H1 (cell line): ENCODE measurements at regions not wholly inside any gene's neighbourhood (a gene's known extent, or its start where the extent isn't known, plus 50 kb on each side); places are given as distances from the start of the nearest gene placed in this dataset.

Experiments used
- CTCF ChIA-PET: fragments of 300-600 bp; sonication (Branson Sonifier 250); formaldehyde crosslinking; loops from one replicate; lab custom pipeline; 2021; ENCODE audit not compliant: partially characterized antibody; lab: Charles Lee
- POLR2A ChIA-PET: fragments of 300-600 bp; sonication (Branson Sonifier 250); formaldehyde crosslinking; loops from one replicate; lab custom pipeline; 2021; ENCODE audit warnings: inconsistent platforms; ENCODE audit not compliant: partially characterized antibody; lab: Charles Lee
- DNase-seq, 2 experiments: peaks; one replicate each; pipeline versions ENCODE4 v3.0.0 to v3.0.0-alpha.2; 2010 to 2022; ENCODE audit warnings: low spot score in 2 of 2, low read depth in 1 of 2, mixed read lengths in 1 of 2
- FAIRE-seq: peaks from 2 replicates; lab custom pipeline; 2011; peaks lifted over from hg19 to GRCh38; lab: Jason Lieb, UNC
- H2AFZ ChIP-seq: 2 replicates; pipeline ENCODE4 v1.8.1; 2012; ENCODE audit warnings: low read length, inconsistent platforms
- H2AK5ac ChIP-seq: 2 replicates; pipeline ENCODE4 v1.6.1; 2013; ENCODE audit warnings: low read depth, low read length
- H2BK120ac ChIP-seq: replicated peaks from 2 replicates; pipeline ENCODE3; 2013; ENCODE audit warnings: low read depth, low read length, inconsistent platforms
- H2BK12ac ChIP-seq: 2 replicates; pipeline ENCODE4 v1.6.1; 2013; ENCODE audit warnings: low read depth, low read length
- H2BK15ac ChIP-seq: 2 replicates; pipeline ENCODE4 v1.6.1; 2013; ENCODE audit warnings: low read length
- H2BK20ac ChIP-seq: 2 replicates; pipeline ENCODE4 v1.6.1; 2013; ENCODE audit warnings: low read length
- H2BK5ac ChIP-seq: 2 replicates; pipeline ENCODE4 v1.6.1; 2013; ENCODE audit warnings: low read depth, low read length
- H3K14ac ChIP-seq: 2 replicates; pipeline ENCODE4 v1.6.1; 2013; ENCODE audit warnings: inconsistent platforms; ENCODE audit not compliant: insufficient read length
- H3K18ac ChIP-seq: 2 replicates; pipeline ENCODE4 v1.6.1; 2013; ENCODE audit warnings: low read length; ENCODE audit errors: extremely low read depth
- H3K23ac ChIP-seq: 2 replicates; pipeline ENCODE4 v1.6.1; 2013; ENCODE audit warnings: inconsistent platforms; ENCODE audit not compliant: insufficient read length
- H3K23me2 ChIP-seq: 2 replicates; pipeline ENCODE4 v1.6.1; 2013; ENCODE audit warnings: low read depth, low read length
- H3K27ac ChIP-seq: 2 replicates; pipeline ENCODE4 v1.6.1; 2011; ENCODE audit warnings: low read depth, low read length, inconsistent platforms
- H3K27me3 ChIP-seq, 4 experiments: replicated peaks in 1 of 4; 1 replicate in 1 of 4; 2 replicates in 3 of 4; pipeline versions ENCODE4 v1.6.1 to v1.8.1; 2011 to 2013; ENCODE audit warnings: low read length in 3 of 4, mild to moderate bottlenecking in 3 of 4, inconsistent platforms in 2 of 4, mixed read lengths in 2 of 4, moderate library complexity in 1 of 4; ENCODE audit not compliant: control insufficient read depth in 3 of 4, insufficient read depth in 3 of 4; ENCODE audit errors: extremely low read depth in 1 of 4
- H3K36me3 ChIP-seq, 4 experiments: 2 replicates each; pipeline versions ENCODE4 v1.6.1 to v1.8.1; 2011 to 2013; ENCODE audit warnings: mild to moderate bottlenecking in 4 of 4, low read length in 3 of 4, moderate library complexity in 2 of 4, control low read depth in 1 of 4, inconsistent platforms in 1 of 4; ENCODE audit not compliant: insufficient read depth in 4 of 4, control insufficient read depth in 2 of 4
- H3K4ac ChIP-seq: replicated peaks from 2 replicates; pipeline ENCODE3; 2013; ENCODE audit warnings: low read length, low read depth, mixed read lengths, inconsistent platforms; ENCODE audit not compliant: insufficient read length
- H3K4me1 ChIP-seq, 4 experiments: replicated peaks in 1 of 4; 1 replicate in 1 of 4; 2 replicates in 3 of 4; pipeline versions ENCODE4 v1.6.1 to v1.8.1; 2011 to 2013; ENCODE audit warnings: low read length in 3 of 4, inconsistent platforms in 2 of 4, mixed read lengths in 1 of 4; ENCODE audit not compliant: insufficient read depth in 4 of 4, control insufficient read depth in 3 of 4
- H3K4me2 ChIP-seq, 2 experiments: 2 replicates each; pipeline versions ENCODE4 v1.6.1 to v1.8.1; 2011 to 2013; ENCODE audit warnings: low read depth in 2 of 2, low read length in 2 of 2, control low read depth in 1 of 2, inconsistent platforms in 1 of 2, mild to moderate bottlenecking in 1 of 2; ENCODE audit not compliant: insufficient read depth in 1 of 2
- H3K4me3 ChIP-seq, 4 experiments: fragments of 200-600, 300-600 bp in 1 of 4; sonication (generic), shearing (Covaris generic), sonication (Bioruptor Twin) in 1 of 4; 2 replicates each; pipeline versions ENCODE4 v1.5.1 to v1.8.1; 2011 to 2016; ENCODE audit warnings: low read length in 4 of 4, low read depth in 3 of 4, control low read depth in 2 of 4, inconsistent platforms in 2 of 4, mild to moderate bottlenecking in 2 of 4, mixed read lengths in 1 of 4, moderate library complexity in 1 of 4; ENCODE audit not compliant: insufficient read depth in 2 of 4; ENCODE audit errors: extremely low read depth in 1 of 4
- H3K56ac ChIP-seq: replicated peaks from 2 replicates; pipeline ENCODE3; 2013; ENCODE audit warnings: low read depth, mild to moderate bottlenecking, mixed read lengths, low read length, inconsistent platforms; ENCODE audit not compliant: insufficient read length
- H3K79me1 ChIP-seq: 2 replicates; pipeline ENCODE4 v1.6.1; 2013; ENCODE audit warnings: low read depth, low read length, control low read depth
- H3K79me2 ChIP-seq, 2 experiments: 2 replicates each; pipeline versions ENCODE4 v1.6.1 to v1.8.1; 2012 to 2013; ENCODE audit warnings: low read length in 2 of 2, mild to moderate bottlenecking in 2 of 2, inconsistent platforms in 1 of 2; ENCODE audit not compliant: insufficient read depth in 2 of 2, control insufficient read depth in 1 of 2
- H3K9ac ChIP-seq, 4 experiments: replicated peaks in 1 of 4; 1 replicate in 1 of 4; 2 replicates in 3 of 4; pipeline versions ENCODE4 v1.6.1 to v1.8.1; 2011 to 2013; ENCODE audit warnings: low read depth in 3 of 4, low read length in 3 of 4, control low read depth in 2 of 4, mild to moderate bottlenecking in 2 of 4, moderate library complexity in 2 of 4, inconsistent platforms in 1 of 4; ENCODE audit errors: extremely low read depth in 1 of 4
- H3K9me3 ChIP-seq, 2 experiments: 2 replicates each; pipeline versions ENCODE4 v1.6.1 to v1.8.1; 2012 to 2013; ENCODE audit warnings: mild to moderate bottlenecking in 2 of 2, moderate library complexity in 2 of 2, control low read depth in 1 of 2, inconsistent platforms in 1 of 2, low read depth in 1 of 2, low read length in 1 of 2, mixed read lengths in 1 of 2; ENCODE audit not compliant: insufficient read depth in 2 of 2
- H4K20me1 ChIP-seq, 2 experiments: replicated peaks in 1 of 2; 2 replicates each; pipeline versions ENCODE3 to v1.8.1; 2011 to 2013; ENCODE audit warnings: inconsistent platforms in 2 of 2, low read length in 2 of 2, mild to moderate bottlenecking in 1 of 2; ENCODE audit not compliant: insufficient read depth in 2 of 2, control insufficient read depth in 1 of 2
- H4K5ac ChIP-seq: 2 replicates; pipeline ENCODE4 v1.6.1; 2013; ENCODE audit warnings: low read length, low read depth, mixed read lengths, inconsistent platforms; ENCODE audit not compliant: insufficient read length
- H4K8ac ChIP-seq: 2 replicates; pipeline ENCODE4 v1.8.0; 2013; ENCODE audit warnings: mild to moderate bottlenecking, moderate library complexity, low read length, inconsistent platforms; ENCODE audit not compliant: insufficient read depth; ENCODE audit errors: extremely low read depth
- H4K91ac ChIP-seq: replicated peaks from 2 replicates; pipeline ENCODE3; 2013; ENCODE audit warnings: low read length, mixed read lengths, inconsistent platforms; ENCODE audit not compliant: insufficient read length
- ASH2L ChIP-seq: fragments of 200-600, 300-600 bp; sonication (generic); IDR thresholded peaks from one replicate; pipeline ENCODE4 v1.7.1; 2017; ENCODE audit warnings: low read length
- BACH1 ChIP-seq: IDR thresholded peaks from 2 replicates; pipeline ENCODE4 v1.6.1; 2012; ENCODE audit warnings: low read length, improper control_type of control experiment
- BRCA1 ChIP-seq: IDR thresholded peaks from 2 replicates; pipeline ENCODE4 v1.6.1; 2012; ENCODE audit warnings: low read depth, low read length, improper control_type of control experiment
- CHD1 ChIP-seq: IDR thresholded peaks from 2 replicates; pipeline ENCODE4 v1.6.1; 2012; ENCODE audit warnings: low read depth, low read length, improper control_type of control experiment
- CTCF ChIP-seq, 3 experiments: IDR thresholded peaks; 1 replicate in 2 of 3; 2 replicates in 1 of 3; pipeline versions ENCODE4 v1.5.1 to v1.6.1; 2011; ENCODE audit warnings: low read length in 3 of 3, mild to moderate bottlenecking in 3 of 3, inconsistent platforms in 2 of 3, low read depth in 1 of 3, moderate library complexity in 1 of 3; ENCODE audit not compliant: insufficient read depth in 1 of 3; ENCODE audit errors: control extremely low read depth in 1 of 3
- FOSL1 ChIP-seq: IDR thresholded peaks from 2 replicates; pipeline ENCODE4 v1.6.1; 2011; ENCODE audit warnings: mild to moderate bottlenecking, low read depth, low read length, moderate library complexity; ENCODE audit not compliant: insufficient read depth
- GTF2F1 ChIP-seq: IDR thresholded peaks from 2 replicates; pipeline ENCODE4 v1.6.1; 2012; ENCODE audit warnings: low read depth, low read length, improper control_type of control experiment, borderline replicate concordance
- SIN3A ChIP-seq, 2 experiments: IDR thresholded peaks in 1 of 2; conservative IDR thresholded peaks in 1 of 2; 2 replicates each; pipeline ENCODE4 v1.6.1; 2011 to 2012; ENCODE audit warnings: low read length in 2 of 2, improper control_type of control experiment in 1 of 2, low read depth in 1 of 2, mild to moderate bottlenecking in 1 of 2
- SIRT6 ChIP-seq: IDR thresholded peaks from one replicate; pipeline ENCODE4 v1.7.1; 2012; ENCODE audit warnings: low read length, inconsistent platforms
- SIX5 ChIP-seq: IDR thresholded peaks from 2 replicates; pipeline ENCODE4 v1.6.1; 2011; ENCODE audit warnings: mild to moderate bottlenecking, low read depth, low read length
- SP1 ChIP-seq: IDR thresholded peaks from 2 replicates; pipeline ENCODE4 v1.6.1; 2011; ENCODE audit warnings: low read depth, low read length
- TAF7 ChIP-seq: optimal IDR thresholded peaks from 2 replicates; pipeline ENCODE3; 2011; ENCODE audit warnings: low read depth, mild to moderate bottlenecking, inconsistent platforms, low read length, moderate library complexity, borderline replicate concordance
- TCF12 ChIP-seq: IDR thresholded peaks from 2 replicates; pipeline ENCODE4 v1.6.1; 2011; ENCODE audit warnings: low read depth, mild to moderate bottlenecking, low read length
- WGBS, 2 experiments: shearing (Covaris generic) in 1 of 2; methylation state at CpG; one replicate each; pipeline versions ENCODE4 v1.1.6 to v1.1.7; 2013 to 2015; ENCODE audit warnings: low lambda C conversion rate in 2 of 2, mixed read lengths in 2 of 2, inconsistent platforms in 1 of 2, low coverage in 1 of 2, missing lambda C conversion rate in 1 of 2; ENCODE audit not compliant: insufficient replicate concordance in 2 of 2, insufficient coverage in 1 of 2, insufficient read length in 1 of 2; ENCODE audit errors: extremely low coverage in 1 of 2, missing lambda C conversion rate in 1 of 2; 5-methylcytosine and 5-hydroxymethylcytosine counted together

- H2BK15ac ChIP-seq: no peak overlapping the region
- H3K9me3 ChIP-seq: no peaks in the 10 kb centered on the region
- H3K56ac ChIP-seq: no peak overlapping the region
- no peak overlapping the region for H3K4me2 ChIP-seq
- H3K27me3 ChIP-seq: no peaks in the 10 kb centered on the region
- H2AK5ac ChIP-seq: no peak overlapping the region
- H4K91ac ChIP-seq: no peak overlapping the region
- no peak overlapping the region for H4K8ac ChIP-seq
- H2BK12ac ChIP-seq: no peak overlapping the region
- WGBS, 2 experiments: 91% methylated on average over 3 of the region's 3 CpGs; no CpG with 5 or more reads in 1 of the 2 experiments
- POLR2A ChIA-PET: no interaction called here
- no peak overlapping the region for H4K5ac ChIP-seq
- no peak for DNase-seq
- no peak overlapping the region for H3K9ac ChIP-seq
- no peak overlapping the region for H3K18ac ChIP-seq
- CTCF ChIA-PET: interaction anchor here (1.4 kb wide), 1 partner anchor 32 kb away, joined by 3 read pairs; no protein-coding TSS in a partner anchor
- H3K23me2 ChIP-seq: no peaks in the 10 kb centered on the region
- no peak overlapping the region for H3K14ac ChIP-seq
- no peaks in the 10 kb centered on the region for H3K79me2 ChIP-seq
- no peak overlapping the region for H3K27ac ChIP-seq
- no peak overlapping the region for H2AFZ ChIP-seq
- no peaks in the 10 kb centered on the region for H4K20me1 ChIP-seq
- H2BK20ac ChIP-seq: no peak overlapping the region
- no peak overlapping the region for H3K4ac ChIP-seq
- no peak overlapping the region for H3K23ac ChIP-seq
- H3K4me1 ChIP-seq: no peaks in the 10 kb centered on the region
- no peak for FAIRE-seq
- H3K4me3 ChIP-seq: no peak overlapping the region
- no peak overlapping the region for H2BK120ac ChIP-seq
- H3K36me3 ChIP-seq: no peaks in the 10 kb centered on the region
- H2BK5ac ChIP-seq: no peak overlapping the region
- no peaks in the 10 kb centered on the region for H3K79me1 ChIP-seq
- TF ChIP-seq CHD1 (no peak), SIN3A (conservative IDR thresholded peaks at IDR 0.05 in 1 of 2, IDR thresholded peaks at IDR 0.05 in 1 of 2; ENCODE audit: low read depth in 1 of 2, low read length in 2 of 2) (no peak), TCF12 (no peak), SIX5 (no peak), FOSL1 (no peak), SP1 (no peak), SIRT6 (no peak), BACH1 (no peak), CTCF (IDR thresholded peaks at IDR 0.05; ENCODE audit: control extremely low read depth in 1 of 3, insufficient read depth in 1 of 3, low read depth in 1 of 3, low read length in 3 of 3) (no peak), ASH2L (no peak), BRCA1 (no peak), GTF2F1 (no peak), TAF7 (no peak)
Measured at GRCh38 chr11:131074573-131074972, 158.3 kb upstream of the SNX19 start.
